T-helper 1 cell treated with Interleukin-12 subunit alpha and Interleukin-12 subunit beta and Interleukin-4 antibody, amounts not matched to agents 30 μg/mL and 1 μg/mL, for 36 hours (primary cell): ENCODE measurements at regions not wholly inside any gene's neighbourhood (a gene's known extent, or its start where the extent isn't known, plus 50 kb on each side); places are given as distances from the start of the nearest gene placed in this dataset.

ENCODE experiments used
- H3K27ac Mint-ChIP-seq: one replicate; pipeline ENCODE4 v1.8.0; 2021; ENCODE audit warnings: mild to moderate bottlenecking, mixed read lengths
- H3K27me3 Mint-ChIP-seq: one replicate; pipeline ENCODE4 v1.8.0; 2021; ENCODE audit warnings: low read depth, mixed read lengths
- H3K36me3 Mint-ChIP-seq: one replicate; pipeline ENCODE4 v1.8.0; 2021; ENCODE audit warnings: low read depth, mixed read lengths
- H3K4me1 Mint-ChIP-seq: one replicate; pipeline ENCODE4 v1.8.0; 2021; ENCODE audit warnings: low read depth, mixed read lengths
- H3K4me3 Mint-ChIP-seq: one replicate; pipeline ENCODE4 v1.8.0; 2021; ENCODE audit warnings: mild to moderate bottlenecking, moderate library complexity, mixed read lengths
- H3K9me3 Mint-ChIP-seq: one replicate; pipeline ENCODE4 v1.8.0; 2021; ENCODE audit warnings: mixed read lengths

- Mint-ChIP-seq H3K27ac (no peak overlapping the region), H3K9me3 (peaks cover 7% of the 10 kb centered on the region), H3K27me3 (no peaks in the 10 kb centered on the region), H3K4me1 (no peaks in the 10 kb centered on the region), H3K36me3 (no peaks in the 10 kb centered on the region), H3K4me3 (no peak overlapping the region)
These were observed 424.3 kb upstream of the ARID1B start for GRCh38 chr6:156352861-156353260.

- Mint-ChIP-seq H3K4me3 (no peak overlapping the region), H3K4me1 (no peaks in the 10 kb centered on the region), H3K27me3 (no peaks in the 10 kb centered on the region), H3K9me3 (no peaks in the 10 kb centered on the region), H3K36me3 (no peaks in the 10 kb centered on the region), H3K27ac (no peak overlapping the region)
These were observed 425.7 kb upstream of the ARID1B start for GRCh38 chr6:156351346-156351966.

GRCh38 chr6:156350337-156350736 lies 426.8 kb upstream of the ARID1B start:
- no peaks in the 10 kb centered on the region for H3K27me3 Mint-ChIP-seq
- H3K4me3 Mint-ChIP-seq = no peak overlapping the region
- H3K4me1 Mint-ChIP-seq = no peaks in the 10 kb centered on the region
- H3K9me3 Mint-ChIP-seq = no peaks in the 10 kb centered on the region
- no peak overlapping the region for H3K27ac Mint-ChIP-seq
- H3K36me3 Mint-ChIP-seq = no peaks in the 10 kb centered on the region

GRCh38 chr6:156348849-156349248 lies 428.3 kb upstream of the ARID1B start:
- no peaks in the 10 kb centered on the region for H3K9me3 Mint-ChIP-seq
- no peaks in the 10 kb centered on the region for H3K4me1 Mint-ChIP-seq
- H3K4me3 Mint-ChIP-seq = no peak overlapping the region
- no peaks in the 10 kb centered on the region for H3K27me3 Mint-ChIP-seq
- no peaks in the 10 kb centered on the region for H3K36me3 Mint-ChIP-seq
- H3K27ac Mint-ChIP-seq = no peak overlapping the region

GRCh38 chr6:156348424-156348823 lies 428.8 kb upstream of the ARID1B start:
- Mint-ChIP-seq H3K36me3 (no peaks in the 10 kb centered on the region), H3K4me1 (no peaks in the 10 kb centered on the region), H3K27ac (no peak overlapping the region), H3K9me3 (no peaks in the 10 kb centered on the region), H3K27me3 (no peaks in the 10 kb centered on the region), H3K4me3 (no peak overlapping the region)

- Mint-ChIP-seq H3K27ac (no peak overlapping the region), H3K4me1 (no peaks in the 10 kb centered on the region), H3K27me3 (no peaks in the 10 kb centered on the region), H3K4me3 (no peak overlapping the region), H3K9me3 (no peaks in the 10 kb centered on the region), H3K36me3 (no peaks in the 10 kb centered on the region)
These were observed 429.5 kb upstream of the ARID1B start for GRCh38 chr6:156347656-156348055.

GRCh38 chr6:156347246-156347645 lies 429.9 kb upstream of the ARID1B start:
- Mint-ChIP-seq H3K36me3 (no peaks in the 10 kb centered on the region), H3K4me1 (no peaks in the 10 kb centered on the region), H3K27me3 (no peaks in the 10 kb centered on the region), H3K4me3 (no peak overlapping the region), H3K9me3 (no peaks in the 10 kb centered on the region), H3K27ac (no peak overlapping the region)

GRCh38 chr6:156345700-156346099 lies 431.5 kb upstream of the ARID1B start:
- Mint-ChIP-seq H3K36me3 (no peaks in the 10 kb centered on the region), H3K27me3 (no peaks in the 10 kb centered on the region), H3K27ac (no peak overlapping the region), H3K4me1 (no peaks in the 10 kb centered on the region), H3K9me3 (no peaks in the 10 kb centered on the region), H3K4me3 (no peak overlapping the region)

- Mint-ChIP-seq H3K27ac (no peak overlapping the region), H3K36me3 (no peaks in the 10 kb centered on the region), H3K4me3 (no peak overlapping the region), H3K4me1 (no peaks in the 10 kb centered on the region), H3K27me3 (no peaks in the 10 kb centered on the region), H3K9me3 (no peaks in the 10 kb centered on the region)
These were observed 432.7 kb upstream of the ARID1B start for GRCh38 chr6:156344491-156344890.

GRCh38 chr6:156337801-156338200 lies 439.4 kb upstream of the ARID1B start:
- no peaks in the 10 kb centered on the region for H3K4me1 Mint-ChIP-seq
- H3K27ac Mint-ChIP-seq = no peak overlapping the region
- no peaks in the 10 kb centered on the region for H3K27me3 Mint-ChIP-seq

GRCh38 chr6:156336733-156337132 lies 440.4 kb upstream of the ARID1B start:
- H3K27ac Mint-ChIP-seq = no peak overlapping the region
- no peaks in the 10 kb centered on the region for H3K4me1 Mint-ChIP-seq
- H3K9me3 Mint-ChIP-seq = peaks cover 13% of the 10 kb centered on the region
- H3K4me3 Mint-ChIP-seq = no peak overlapping the region
- no peaks in the 10 kb centered on the region for H3K27me3 Mint-ChIP-seq
- no peaks in the 10 kb centered on the region for H3K36me3 Mint-ChIP-seq

More at GRCh38 chr6:156337801-156338200, 439.4 kb upstream of the ARID1B start:
- Mint-ChIP-seq H3K36me3 (no peaks in the 10 kb centered on the region), H3K4me3 (no peak overlapping the region), H3K9me3 (peaks cover 6% of the 10 kb centered on the region)

GRCh38 chr6:156336089-156336488 lies 441.1 kb upstream of the ARID1B start:
- H3K27ac Mint-ChIP-seq = no peak overlapping the region
- H3K36me3 Mint-ChIP-seq = no peaks in the 10 kb centered on the region
- H3K27me3 Mint-ChIP-seq = no peaks in the 10 kb centered on the region
- H3K9me3 Mint-ChIP-seq = peaks cover 20% of the 10 kb centered on the region
- H3K4me1 Mint-ChIP-seq = no peaks in the 10 kb centered on the region
- no peak overlapping the region for H3K4me3 Mint-ChIP-seq

- Mint-ChIP-seq H3K9me3 (peaks cover 23% of the 10 kb centered on the region), H3K4me1 (no peaks in the 10 kb centered on the region), H3K27ac (no peak overlapping the region), H3K4me3 (no peak overlapping the region), H3K27me3 (no peaks in the 10 kb centered on the region), H3K36me3 (peaks cover 2% of the 10 kb centered on the region)
These were observed 442.2 kb upstream of the ARID1B start for GRCh38 chr6:156334966-156335365.

- Mint-ChIP-seq H3K9me3 (peaks cover 12% of the 10 kb centered on the region), H3K27ac (no peak overlapping the region), H3K4me3 (no peak overlapping the region), H3K4me1 (no peaks in the 10 kb centered on the region), H3K36me3 (no peaks in the 10 kb centered on the region), H3K27me3 (peaks cover 4% of the 10 kb centered on the region)
These were observed 457.5 kb upstream of the ARID1B start for GRCh38 chr6:156319707-156320106.

- no peaks in the 10 kb centered on the region for H3K36me3 Mint-ChIP-seq
- H3K9me3 Mint-ChIP-seq = no peaks in the 10 kb centered on the region
- H3K27ac Mint-ChIP-seq = no peak overlapping the region
- H3K4me3 Mint-ChIP-seq = no peak overlapping the region
- H3K27me3 Mint-ChIP-seq = peaks cover 3% of the 10 kb centered on the region
- no peaks in the 10 kb centered on the region for H3K4me1 Mint-ChIP-seq
These were observed 460.5 kb upstream of the ARID1B start for GRCh38 chr6:156316583-156317125.

GRCh38 chr6:156315146-156315545 lies 462.0 kb upstream of the ARID1B start:
- Mint-ChIP-seq H3K4me3 (no peak overlapping the region), H3K27ac (no peak overlapping the region), H3K4me1 (no peaks in the 10 kb centered on the region)

More at GRCh38 chr6:156315146-156315545, 462.0 kb upstream of the ARID1B start:
- Mint-ChIP-seq H3K9me3 (no peaks in the 10 kb centered on the region), H3K27me3 (no peaks in the 10 kb centered on the region), H3K36me3 (no peaks in the 10 kb centered on the region)
